Activated CD4-positive, alpha-beta T cell treated with anti-CD3 and anti-CD28 coated beads for 24 hours (primary cell): ENCODE measurements at regions not wholly inside any gene's neighbourhood (a gene's known extent, or its start where the extent isn't known, plus 50 kb on each side); places are given as distances from the start of the nearest gene placed in this dataset.

Experiments
- DNase-seq, 2 donors: peaks; one replicate each; pipeline ENCODE4 v3.0.0-alpha.2; 2020; ENCODE audit warnings: low read depth in 2 of 2

DNA sequence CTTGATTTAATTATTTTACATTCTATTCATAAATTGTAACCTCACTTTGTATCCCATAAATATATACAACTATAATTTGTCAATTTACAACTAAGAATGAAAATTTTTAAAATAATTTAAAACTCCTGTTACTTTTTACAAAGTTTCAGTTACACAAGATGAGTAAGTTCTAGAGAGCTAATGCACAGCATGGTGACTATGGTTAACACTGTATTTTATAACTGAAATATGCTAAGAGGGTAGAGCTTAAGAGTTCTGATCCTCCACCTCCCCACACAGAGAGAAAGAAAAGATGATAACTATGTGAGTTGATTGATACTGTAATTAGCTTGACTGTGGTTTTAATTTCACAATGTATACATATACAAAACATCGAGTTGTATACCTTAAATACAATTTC is 412.5 kb upstream of the DDI1 start:
- DNase-seq = no peak

DNA sequence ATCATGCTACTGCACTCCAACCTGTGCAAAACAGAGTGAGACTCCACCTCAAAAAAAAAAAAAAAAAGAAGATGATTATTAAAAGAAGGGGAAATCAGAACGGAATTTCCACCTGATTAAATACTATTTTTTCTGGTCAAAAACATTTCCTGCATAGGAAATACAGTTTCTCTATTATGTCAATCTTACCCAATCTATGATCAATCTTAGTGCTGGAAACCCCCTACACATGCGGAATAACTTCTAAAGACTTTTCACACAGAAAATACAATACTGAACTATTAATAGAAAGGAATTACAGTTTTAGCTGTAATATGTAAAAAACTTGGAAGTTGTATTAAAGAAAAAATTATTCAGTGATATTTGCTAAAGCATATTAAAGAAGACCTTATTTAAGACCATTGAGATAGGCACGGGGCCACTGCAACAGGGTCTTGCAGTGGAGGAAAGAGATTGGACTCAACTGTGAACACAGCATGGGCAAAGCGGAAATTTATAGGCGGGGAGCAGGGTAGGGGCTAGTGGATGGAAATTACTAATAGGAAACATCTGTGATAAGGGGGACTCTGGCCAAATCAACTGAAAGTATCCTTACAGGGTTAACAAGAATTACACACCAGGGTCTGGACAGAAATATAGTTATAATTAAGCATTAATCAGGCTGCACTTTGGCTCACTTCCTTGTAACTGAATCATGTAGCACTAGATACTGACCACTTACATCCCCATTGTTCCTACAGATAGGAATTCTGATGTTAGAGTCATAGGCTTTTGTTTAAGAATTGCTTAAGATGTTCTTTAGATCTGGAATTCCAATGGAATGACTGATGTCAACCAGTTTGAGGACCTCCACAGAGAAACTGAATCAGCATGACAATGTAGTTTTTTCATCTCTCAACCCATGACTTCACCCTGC is 411.5 kb upstream of the DDI1 start:
- DNase-seq = no peak

DNA sequence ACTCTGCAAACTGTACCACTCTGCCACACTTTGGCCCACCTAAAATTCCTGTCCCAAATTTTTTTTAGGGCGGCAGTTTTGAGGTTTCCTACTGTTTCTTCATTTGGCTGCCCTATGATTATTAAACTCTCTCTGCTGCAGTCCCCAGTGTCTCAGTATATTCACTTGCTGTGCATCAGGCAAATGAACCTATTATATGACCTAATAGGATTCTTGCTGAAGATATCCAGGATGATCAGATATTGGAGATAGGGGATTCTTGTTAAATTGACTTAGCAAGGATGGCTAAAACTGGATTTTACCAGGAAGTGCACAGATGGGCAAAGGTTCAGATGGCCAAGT is 410.8 kb upstream of the DDI1 start:
- no peak for DNase-seq

GRCh38 chr11:103628121-103628520 is 408.3 kb upstream of the DDI1 start:
- DNase-seq = no peak

DNA sequence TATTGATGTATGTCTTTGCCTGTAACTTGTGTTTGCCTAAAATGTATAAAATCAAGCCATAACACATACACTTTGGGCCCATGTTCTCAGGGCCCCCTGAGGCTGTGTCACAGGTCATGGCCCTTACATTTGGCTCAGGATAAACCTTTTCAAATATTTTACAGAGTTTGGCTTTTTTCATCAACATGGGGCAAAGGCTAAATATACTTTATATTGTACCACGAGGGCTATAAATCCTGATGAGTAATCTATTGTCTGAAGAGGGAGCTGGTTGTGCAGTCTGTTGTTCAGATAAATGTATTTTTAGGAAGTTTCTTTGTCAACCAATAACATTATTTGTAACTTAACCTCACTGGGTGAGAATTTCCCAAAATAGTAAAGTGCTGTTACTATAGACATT is 404.6 kb upstream of the DDI1 start:
- DNase-seq = no peak

DNA sequence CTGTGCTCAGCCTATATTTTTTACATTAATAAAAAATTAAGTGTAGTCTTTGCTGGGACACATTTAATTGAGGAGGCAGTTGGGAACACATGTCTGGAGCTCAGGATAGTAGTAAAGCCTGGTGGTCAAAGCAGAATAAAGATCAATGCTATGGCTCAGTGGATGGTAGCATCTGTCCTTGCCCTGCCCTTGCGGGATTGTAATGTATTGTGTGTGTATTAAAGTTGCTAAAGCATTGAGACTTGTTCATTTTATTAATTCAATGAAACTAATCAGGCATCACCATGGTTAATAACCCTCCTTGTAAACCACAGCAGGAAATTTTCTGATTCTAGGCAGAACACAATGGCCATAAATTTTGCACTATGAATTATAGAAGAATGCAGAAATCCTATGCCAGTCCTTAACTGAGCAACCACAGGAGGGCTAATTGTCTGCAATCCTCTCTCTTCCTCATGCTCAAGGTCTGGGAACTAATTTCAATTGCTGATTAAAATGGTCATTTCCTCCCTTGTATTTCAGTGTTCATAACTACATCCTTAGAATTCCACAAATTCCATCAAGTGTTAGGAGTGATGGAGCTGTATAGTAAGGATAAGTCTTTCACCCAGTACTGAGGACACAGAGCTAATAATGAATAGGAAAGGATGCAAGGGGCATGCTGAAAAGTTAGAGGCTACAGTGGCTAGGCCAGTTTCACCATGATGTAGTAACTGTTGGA is 403.2 kb upstream of the DDI1 start:
- DNase-seq = no peak

DNA sequence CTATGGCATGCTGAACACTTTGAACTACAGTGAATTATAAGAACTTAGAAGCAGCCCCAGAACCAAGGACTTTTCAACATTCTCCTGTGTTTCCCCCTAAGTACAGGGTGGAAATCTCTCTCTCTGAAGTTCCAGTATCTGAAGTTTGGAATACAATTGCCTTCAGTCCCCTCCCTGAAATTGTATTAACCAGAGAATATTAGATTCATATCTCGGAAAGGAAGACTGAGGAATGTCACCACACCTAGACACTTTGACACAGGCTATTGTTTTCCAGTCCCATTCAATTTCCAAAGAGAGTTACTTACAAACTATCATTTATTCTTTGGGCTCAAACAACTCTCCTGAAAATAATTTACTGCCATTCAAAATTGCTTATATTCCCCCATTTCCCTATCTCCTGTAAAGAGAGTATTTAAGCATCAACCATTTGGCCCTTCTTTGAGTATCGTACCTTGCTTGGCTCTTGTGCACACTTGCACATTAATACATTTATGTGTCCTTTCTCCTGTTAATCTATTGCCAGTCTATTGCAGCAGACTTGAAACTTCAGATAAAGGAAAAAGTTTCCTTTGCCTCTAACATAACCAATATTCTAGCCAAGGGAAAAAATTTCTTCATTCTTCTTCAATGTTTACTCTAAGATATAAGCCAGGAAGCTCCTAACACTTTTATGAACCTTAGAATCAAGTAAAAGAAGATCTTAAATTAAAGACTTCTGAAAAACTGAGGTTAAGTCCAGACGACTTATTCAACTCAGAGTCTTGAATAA is 402.4 kb upstream of the DDI1 start:
- DNase-seq = no peak

- no peak for DNase-seq
Observed at GRCh38 chr11:103636232-103636631, 400.2 kb upstream of the DDI1 start.

DNA sequence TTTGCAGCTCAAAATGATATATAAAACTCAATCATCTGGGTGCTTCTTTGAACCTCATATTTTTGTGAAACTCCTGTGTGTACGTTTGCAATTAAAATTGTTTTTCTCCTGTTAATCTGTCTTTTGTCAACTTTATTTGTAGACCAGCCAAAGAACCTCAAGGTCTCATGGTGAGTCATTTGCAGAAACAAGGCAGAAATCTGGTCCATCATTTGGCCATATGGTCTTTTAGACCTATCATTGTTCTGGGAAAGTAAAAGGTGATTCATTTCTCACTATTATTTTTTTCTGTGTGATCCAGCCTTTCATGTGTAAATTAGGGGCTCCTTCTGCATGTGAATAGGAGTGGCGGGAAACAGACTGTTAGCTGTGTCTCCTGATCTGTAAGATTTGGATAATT is 399.1 kb upstream of the DDI1 start:
- DNase-seq = no peak

GRCh38 chr11:103637831-103638230 is 398.6 kb upstream of the DDI1 start:
- no peak for DNase-seq

- DNase-seq = no peak
Observed at GRCh38 chr11:103644676-103645075, 391.8 kb upstream of the DDI1 start.

DNA sequence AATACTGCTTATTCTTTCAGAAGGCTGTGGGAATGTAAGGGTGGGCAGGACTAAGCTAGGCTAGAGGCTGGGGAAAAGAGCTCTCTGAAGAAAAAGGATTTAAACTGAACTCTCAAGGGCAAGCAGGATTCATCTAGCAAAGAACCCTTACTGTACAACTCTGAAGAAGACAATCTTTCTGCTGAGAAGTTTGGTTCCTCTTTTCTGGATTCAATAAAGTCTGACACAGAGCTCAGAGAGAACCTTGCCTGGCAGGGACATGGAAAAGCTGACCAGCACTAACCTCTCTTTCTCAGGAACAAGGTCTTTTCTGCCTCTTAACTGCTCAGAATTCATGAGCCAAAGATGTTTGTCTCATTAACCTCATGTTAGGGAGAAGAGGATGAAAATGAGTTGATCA is 388.4 kb upstream of the DDI1 start:
- no peak for DNase-seq

DNA sequence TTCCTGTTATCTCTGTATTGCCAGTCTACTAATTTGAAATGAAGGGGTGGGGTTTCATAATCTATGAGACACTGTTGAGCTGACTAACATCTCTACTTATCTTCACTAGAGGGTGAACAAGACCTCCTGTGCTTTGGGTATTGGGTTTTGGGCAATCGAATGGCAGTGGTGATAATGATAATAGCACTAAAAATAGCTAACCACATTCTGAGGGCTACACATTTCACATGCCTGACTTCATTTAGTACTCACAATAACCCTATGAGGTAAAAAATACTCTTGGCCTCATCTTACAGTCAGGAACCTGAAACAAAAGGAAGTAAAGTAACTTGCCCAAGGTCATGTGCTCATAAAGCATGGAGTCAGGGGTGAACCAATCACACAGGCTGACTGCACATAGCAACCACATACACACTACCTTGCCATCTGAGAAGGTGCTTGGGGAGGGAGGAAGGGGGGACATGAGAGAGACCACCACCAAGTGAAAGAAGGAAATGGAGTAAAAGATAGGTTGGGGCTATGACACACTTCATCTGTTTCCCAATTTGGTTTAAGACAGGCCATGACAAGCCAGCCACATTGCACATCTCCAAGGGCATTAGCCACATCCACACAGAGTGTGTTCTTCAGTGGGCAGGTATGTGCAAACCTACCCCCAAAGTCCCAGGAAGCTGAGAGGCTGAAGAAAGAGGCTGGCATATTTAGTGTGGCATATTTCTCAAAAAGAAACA is 387.6 kb upstream of the DDI1 start:
- DNase-seq = no peak

DNA sequence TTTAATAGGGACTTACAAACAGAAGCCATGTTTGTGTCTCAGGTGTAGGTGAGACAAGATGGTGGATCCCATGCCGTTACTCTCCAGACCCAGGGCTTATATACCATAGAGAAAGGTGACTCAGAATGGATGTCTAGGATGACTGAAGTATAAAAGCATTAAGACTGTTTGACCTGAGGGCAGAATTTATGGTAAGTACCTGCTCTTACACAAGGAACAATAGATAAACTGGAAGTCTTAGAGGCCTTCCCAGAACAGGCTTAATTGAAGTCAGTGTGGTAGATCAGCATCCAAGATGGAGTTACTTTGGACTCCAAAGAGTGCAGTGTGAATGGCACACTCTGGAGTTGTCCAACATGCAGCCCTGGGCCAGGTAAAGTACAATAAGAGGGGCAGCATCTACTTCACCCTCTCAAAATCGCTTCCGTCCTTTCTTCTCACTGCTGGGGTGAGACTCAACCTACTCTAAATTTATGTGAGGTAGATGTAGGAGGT is 387.0 kb upstream of the DDI1 start:
- no peak for DNase-seq

- no peak for DNase-seq
Observed at GRCh38 chr11:103650330-103650729, 386.1 kb upstream of the DDI1 start.

DNA sequence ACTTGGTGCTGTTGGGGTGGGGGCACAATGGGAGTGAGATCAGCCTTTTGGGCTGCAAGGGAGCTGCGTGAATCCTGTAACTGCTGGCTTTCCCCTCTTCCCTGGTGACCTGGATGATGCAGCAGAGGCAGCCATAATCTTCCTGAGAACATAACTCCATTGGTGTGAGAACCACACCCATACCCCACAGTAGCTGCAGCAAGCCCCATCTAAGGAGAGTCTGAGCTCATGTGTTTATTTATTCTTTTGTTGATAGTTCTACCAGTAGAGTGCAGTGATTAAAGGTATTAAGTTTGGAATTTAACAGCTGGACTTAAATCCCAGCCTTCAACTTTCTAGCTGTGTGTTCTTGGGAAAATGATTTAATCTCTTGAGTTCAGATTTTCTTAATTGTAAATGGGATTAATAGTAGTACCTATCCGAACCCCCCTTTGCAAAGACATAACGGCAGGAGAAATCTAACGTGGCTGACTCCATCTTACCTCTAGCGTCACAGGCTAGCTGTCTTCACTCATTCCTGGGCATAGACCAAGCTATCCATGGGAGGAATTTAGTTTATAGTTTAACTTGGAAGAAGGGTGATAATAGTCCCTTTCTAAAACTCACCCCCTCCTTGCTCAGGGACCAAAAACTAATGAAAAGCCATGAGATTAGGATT is 385.0 kb upstream of the DDI1 start:
- no peak for DNase-seq

- DNase-seq = no peak
Observed at GRCh38 chr11:103652013-103652412, 384.4 kb upstream of the DDI1 start.

DNA sequence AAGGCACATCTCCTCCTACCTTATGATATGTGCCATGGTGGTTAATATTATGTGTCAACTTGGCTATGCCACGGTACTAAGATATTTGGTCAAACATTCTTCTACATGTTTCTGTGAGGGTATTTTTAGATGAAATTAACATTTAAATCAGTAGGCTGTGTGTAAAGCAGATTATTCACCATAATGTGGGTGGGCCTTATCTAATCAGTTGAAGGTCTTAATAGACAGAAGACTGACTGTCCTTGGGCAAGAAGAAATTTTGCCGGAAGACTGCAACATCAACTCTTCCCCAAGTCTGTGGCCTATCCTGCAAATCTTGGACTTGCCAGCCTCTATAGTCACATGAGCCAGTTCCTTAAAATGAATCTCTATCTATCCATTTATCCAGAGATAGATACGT is 380.1 kb upstream of the DDI1 start:
- no peak for DNase-seq

GRCh38 chr11:103659206-103659618 is 377.2 kb upstream of the DDI1 start:
- DNase-seq = no peak

DNA sequence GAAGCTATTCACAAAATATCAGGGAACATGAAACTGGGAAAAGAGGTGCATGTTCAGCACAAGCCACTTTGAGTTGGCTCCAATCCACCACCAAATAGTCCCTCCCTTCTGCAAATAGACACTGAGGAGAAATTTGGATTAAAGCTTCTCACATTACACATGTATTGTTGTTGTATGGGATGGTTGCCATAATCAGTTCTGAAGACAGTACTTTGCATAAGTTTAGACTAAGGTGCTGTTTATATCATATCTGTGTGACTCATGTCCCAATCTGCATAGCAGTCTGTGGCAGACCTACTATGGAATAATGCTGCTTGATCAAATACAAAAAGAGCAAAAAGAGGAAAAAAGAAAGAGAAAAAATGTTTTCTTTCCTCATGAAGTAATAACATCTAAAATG is 376.7 kb upstream of the DDI1 start:
- no peak for DNase-seq

DNA sequence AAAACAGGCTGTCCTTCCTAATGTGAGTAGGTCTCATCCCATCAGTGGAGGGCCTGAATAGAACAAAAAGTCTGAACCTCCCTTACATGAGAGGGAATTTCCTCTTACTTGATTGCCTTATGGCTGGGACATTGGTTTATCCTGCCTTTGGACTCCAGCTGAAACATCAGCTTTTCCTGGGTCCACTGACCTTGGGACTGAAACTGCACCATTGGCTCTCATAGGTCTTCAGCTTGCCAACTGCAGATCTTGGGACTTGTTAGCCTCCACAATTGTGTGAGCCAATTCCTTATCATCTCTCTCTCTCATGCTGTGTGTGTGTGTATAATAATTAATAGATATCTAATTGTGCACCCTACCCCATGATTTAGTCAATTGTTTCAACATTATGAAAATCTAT is 375.3 kb upstream of the DDI1 start:
- DNase-seq = no peak
